DMS 273 (cell line): ENCODE measurements at regions not wholly inside any gene's neighbourhood (a gene's known extent, or its start where the extent isn't known, plus 50 kb on each side); places are given as distances from the start of the nearest gene placed in this dataset.

Experiments used
- DNase-seq: peaks from one replicate; lab custom pipeline; 2025; ENCODE audit not compliant: unreplicated experiment; lab: John Stamatoyannopoulos, UW

DNA sequence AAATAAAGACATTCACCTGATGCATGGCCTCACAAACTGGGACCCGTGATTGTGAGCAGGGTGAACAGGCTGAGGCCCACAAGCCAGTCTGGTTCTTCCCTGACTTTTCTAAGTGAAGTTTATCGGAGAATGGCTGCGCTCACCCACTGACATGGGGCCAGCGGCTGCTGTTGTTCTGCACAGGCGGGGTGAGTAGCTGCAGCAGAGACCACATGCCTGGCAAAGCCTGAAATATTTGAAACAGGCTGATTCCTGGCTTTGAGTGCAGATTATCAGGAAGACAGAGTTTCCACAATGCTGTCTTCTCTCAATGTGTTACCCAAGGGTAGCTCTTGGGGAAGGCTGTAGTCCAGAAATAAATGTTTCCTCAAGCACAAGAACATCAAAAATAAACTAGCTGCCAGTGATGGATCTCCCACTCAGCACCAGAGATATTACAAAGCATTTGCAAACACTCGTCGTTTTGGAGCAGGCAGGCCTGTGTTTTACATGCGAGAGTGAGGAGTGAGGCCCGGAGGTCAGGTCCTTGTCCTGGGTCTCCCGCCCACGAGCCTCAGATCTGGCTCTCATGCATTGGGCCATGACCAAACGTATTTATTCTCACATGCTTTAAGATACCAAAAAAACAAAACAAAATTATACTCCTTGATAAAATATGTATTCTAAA is 647.1 kb downstream of the GALR1 start:
- DNase-seq = no peak

DNA sequence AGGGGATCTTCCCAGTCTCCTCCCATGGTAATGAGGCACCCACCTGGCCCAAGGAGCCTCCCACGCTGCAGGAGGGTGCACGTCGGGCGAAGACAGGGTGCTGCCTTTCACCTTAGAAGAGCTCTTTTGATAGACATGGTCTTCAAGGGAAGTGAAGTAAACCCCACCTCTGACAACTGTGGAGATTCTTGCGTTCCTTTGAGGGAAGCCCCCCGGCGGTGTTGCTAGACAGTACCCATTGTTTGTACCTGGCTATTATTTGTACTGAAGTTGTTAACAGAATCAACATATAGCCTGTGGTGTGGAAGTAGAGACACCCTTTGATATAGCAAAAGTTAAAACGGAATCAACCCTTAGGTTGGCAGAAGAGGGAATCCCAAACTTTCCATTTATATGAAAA is 648.0 kb downstream of the GALR1 start:
- DNase-seq = no peak

DNA sequence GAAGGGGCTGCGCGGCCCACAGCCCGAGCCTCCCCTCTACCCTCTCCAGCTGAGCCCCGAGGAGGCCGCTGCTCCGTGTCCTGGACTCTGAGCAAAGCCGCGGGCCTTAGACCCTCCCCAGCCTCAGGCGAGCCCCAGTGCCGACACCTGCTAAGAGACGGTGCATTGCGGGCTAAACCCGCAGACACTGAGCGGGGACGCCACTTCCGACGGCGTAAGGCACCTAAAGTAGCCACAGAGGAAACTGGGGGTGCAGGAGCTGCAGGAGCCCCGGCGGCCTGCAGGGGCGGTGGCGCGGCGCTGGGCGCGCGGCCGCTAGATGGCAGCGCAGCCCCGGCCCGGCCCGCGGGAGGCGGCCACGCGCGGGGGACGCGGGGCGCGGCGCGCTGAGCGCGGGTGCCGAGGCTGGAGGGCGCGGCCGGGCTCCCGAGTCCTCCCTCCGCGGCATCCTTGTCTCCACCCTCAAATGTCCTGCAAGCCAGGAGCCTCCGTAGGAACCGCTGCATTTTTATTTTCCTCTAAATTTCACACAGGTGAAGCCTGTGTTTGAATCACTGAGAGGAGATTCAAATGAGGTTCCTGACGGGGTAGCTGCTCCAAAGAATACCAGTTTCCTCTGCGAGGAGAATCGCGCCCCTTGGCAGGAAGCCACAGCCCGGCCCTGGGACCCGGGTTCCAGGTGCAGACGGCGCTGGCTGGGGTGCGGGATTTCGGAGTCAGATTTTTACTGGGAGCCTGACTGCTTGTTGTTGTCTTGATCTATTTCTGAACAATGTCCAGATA is 650.5 kb downstream of the GALR1 start:
- DNase-seq = peak; percentile 83

DNA sequence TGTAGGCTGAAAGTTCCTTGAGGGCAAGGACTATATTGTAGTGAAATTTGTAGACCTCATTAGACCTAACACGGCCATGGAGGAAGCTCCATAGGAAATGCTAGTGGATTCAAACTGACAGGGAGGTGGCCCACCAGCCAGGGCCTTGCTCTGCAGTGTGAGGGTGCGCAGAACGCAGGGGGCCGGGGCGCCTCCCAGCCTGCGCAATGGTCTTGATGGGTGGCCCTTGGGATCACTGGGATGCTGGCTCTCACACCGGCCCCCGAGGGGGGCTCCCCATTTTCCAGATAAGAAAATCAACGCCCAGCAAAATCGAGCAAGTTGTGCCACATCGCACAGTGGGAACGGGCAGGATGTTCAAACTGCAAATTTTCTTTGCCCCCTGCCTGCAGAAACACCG is 655.4 kb downstream of the GALR1 start:
- DNase-seq = no peak

DNA sequence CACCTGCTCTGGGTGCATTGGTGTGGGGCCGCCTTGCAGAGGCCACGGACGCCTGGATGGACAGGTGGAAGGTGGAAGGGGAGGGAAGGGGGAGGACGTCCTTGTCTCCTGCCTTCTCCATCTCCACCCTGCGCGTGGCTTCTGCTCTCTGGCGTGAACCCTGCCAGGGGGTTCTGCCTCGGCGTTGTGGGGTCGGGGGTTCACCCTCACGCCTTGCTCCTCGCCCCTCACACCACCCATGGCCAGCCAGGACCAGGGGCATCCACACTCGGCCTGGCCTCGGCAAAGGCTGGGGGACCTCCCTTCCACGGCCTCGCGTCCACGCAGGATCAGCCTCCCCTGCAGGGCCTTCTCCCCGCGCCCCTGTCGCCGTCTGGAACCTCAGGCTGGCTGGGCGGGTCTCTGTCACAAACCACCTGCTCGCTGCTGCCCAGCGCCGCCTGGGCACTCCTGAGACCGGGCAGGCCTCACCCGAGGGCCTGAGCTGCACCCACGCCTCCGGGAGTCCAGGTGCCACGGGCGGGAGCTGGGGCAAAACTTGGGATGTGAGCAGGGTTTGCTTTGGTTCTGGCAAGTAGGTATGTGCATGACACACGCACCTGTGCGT is 655.9 kb downstream of the GALR1 start:
- no peak for DNase-seq

DNA sequence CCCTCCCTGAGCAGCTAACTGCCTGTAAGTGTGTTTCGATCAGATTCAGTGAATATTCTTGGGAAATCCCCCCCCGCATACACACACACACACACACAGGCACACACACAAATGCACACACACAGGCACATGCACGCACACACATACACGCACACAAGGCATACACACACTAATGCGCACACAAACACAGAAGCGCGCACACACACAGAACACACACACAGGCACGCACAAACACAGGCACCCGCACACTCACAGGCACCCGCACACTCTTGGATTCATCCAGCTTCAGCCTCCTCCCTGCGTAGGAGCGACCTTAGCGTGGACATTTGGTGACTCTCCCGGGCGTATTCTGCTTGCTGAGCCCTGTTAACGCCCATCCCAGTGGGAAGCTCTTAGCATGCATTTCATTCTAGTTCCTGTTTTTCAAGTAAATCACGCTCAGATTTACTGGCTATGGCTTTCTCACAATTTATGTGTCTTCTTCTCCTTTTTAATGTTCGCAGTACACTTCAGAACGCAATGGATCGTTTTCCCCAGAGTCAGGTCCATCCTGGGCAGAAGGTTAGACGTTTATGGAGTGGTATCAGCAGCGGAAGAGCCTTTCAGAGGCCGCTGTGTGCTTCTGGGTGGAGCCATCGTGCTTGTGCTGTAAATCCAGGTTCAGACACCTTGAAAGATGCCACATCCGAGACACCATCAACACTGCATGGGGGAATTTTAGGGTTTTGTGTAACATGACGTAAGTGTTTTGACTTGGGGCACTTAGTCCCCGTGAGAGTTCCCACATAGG is 656.6 kb downstream of the GALR1 start:
- no peak for DNase-seq

DNA sequence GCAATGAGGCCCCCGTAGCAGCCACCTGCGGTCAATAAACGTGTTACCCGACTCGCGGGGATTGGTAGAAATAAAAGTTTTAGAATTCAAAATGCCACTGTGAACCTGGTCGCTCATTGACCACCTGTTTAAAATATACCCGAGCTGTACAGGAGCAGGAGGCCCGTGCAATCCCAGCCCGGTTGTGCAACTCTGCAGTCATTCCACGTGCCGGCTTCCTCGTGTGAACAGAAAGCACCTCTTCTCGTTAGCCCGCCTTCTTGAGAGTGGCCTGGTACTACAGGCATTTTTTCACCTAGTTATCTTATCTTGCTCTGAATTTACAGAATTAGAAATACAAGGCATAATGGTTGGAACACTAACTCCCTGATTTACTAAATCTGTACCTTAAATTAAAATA is 660.7 kb downstream of the GALR1 start:
- DNase-seq = no peak

DNA sequence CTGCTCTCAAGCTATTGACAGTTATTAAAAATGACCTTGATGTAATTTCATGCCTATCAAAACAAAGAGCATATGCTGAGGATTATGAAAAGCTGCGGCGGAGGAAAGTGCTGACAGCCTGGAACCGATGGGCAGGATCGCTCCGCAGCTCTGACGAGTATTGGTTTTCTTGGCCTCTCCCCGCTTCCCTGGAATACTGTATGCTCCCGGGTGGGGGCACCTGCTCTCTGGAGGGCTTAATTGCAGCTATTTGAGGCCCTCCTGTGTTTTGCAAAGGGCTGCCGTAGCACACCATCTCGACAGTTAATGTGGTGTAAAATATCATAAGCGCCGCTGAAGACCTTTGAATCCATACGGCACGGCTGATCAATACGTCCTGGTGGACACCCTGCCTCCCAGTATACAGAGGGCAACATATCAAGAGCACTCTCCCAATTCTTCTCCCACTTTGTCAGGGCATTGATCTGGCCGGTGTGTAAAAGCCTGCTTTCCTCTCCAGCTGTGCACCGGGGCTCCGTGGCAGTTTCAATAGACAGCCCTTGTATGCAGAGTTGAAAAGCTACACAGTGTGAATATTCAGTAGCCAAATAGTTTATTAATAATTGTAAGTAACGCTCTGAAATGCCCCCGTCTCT is 662.4 kb downstream of the GALR1 start:
- DNase-seq = no peak

DNA sequence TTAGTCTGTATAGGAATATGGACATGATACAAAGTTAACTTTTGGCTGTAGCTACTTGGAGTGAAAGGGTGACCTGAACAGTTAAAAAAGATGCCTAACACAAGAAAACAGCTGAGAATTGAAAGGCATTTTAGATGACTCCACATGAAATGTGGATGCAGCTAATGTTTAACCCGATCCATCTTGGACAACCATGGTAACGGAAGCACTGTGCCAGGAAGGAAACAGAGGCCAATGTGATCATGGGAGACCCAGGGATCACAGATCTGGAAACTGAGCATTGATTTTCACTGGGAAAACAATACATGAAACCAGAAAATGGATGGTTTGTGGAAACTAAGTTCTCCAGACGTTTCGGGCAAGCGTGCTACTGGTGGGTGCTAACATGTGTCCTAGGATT is 669.1 kb downstream of the GALR1 start:
- no peak for DNase-seq

DNA sequence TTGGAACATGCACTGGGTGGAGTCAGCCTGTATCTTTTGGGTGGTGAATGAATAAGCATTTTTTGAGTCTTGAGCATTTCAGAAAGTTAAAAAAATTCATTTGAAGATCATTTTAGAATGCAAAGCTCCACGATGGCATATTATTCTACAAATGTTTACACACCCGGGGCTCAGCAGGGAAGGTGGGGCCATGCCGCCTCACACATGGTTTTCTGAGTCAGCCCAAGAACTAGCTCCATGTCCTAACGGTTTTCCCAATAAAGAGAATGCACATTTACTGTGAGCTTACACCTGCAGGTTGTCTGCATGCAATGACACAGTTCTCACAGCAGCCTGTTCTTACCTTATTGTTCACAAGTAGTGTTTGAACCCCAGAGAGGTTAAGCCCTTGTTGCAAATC is 670.3 kb downstream of the GALR1 start:
- DNase-seq = no peak

DNA sequence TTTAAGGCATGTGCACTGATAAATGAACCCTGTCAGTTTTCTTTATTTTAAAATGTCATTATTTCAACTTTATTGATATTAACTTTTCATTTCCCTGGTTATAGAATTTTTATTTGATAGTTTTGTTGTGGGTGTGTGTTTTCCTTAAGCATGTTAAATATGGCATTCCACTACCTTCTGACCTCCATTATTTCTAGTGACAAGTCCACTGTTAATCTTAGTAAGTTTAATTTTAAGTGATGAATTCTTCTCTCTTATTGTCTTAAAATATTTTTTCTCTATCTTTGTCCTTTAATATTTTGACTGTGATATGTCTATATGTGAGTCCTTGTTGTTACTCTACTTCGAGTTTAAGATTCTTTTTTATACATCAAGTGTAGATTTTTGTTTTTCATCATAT is 685.7 kb downstream of the GALR1 start:
- no peak for DNase-seq

DNA sequence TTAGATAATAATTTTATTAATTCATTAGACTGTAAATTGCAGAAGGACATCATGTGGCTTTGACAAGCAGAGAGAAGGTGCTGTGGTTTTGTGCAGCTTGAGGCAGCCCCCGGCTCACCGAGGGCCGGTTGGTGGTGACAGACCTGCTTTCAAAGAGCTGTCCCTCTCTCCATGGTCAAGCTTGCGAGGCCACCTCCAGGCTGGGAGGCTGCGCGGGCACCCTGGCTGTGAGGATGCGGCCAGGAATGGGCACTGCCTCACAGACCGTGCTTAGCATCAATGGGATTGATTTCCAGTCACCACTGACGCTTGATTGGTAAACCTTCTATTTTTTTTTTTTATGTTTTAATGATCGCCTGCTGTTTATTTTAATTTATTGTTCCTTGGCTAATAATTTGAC is 690.9 kb downstream of the GALR1 start:
- no peak for DNase-seq

DNA sequence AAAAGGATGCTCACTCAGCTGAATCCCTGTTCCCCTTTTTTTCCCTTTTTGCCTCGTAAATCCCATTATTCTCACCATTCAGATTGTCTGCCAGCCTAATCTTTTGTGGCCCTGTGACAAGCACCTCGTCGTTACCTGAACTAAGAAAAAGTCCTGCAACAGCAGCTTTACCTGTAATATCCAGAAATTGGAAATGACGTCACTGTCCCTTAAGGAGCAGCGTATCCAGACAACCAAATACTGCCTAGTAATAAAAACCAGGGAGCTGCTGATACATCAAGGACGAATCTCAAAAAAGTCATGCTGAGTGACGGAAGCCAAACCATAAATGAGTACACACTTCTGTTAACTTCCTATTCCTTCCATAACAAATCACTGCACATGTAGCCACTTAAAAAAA is 694.9 kb downstream of the GALR1 start:
- DNase-seq = no peak

DNA sequence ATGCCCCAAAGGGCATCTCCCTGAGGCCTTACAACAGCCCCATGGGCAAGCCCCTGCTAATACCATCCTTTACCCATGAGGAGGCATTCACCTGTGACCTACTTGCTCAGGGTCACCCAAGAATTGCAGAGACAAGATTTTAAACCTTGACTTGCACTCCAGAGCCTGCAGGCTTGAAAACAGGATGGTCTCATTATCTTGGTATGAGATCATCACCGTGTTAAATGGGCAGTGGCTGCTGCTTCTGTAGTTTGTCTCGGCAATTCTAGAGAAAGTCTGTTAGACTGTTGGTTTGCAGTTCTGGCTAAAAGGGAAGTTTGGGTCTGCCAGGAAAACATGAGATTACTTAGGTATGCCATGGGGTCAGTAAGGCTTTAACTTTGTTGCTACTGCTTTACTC is 698.9 kb downstream of the GALR1 start:
- DNase-seq = no peak

DNA sequence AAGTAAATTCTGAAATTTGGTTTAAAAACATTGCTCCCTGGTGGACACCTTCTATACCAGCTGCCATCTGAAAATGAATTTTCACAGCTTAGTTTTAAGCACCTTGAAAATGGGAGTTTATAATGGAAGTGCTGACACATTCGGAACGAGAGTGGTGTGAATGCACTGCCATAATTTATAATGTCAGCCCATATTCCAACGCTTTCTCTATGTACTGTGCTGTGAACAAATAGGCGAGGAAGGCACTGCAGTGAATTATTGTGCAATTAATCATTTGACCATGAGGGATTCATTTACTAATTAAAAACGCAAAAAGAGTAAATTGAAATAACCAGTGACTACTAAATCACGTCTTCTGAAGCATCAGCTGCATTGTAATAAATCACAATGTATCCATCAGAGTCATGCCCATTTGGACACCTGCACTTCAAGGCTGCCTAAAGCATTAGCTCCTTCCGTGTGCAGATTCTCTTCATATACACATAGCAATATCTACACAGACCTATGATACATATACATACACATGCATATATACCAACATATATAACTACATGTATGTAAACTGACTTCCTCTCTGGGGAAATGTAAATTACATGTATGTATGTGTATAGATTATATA is 699.8 kb downstream of the GALR1 start:
- no peak for DNase-seq

DNA sequence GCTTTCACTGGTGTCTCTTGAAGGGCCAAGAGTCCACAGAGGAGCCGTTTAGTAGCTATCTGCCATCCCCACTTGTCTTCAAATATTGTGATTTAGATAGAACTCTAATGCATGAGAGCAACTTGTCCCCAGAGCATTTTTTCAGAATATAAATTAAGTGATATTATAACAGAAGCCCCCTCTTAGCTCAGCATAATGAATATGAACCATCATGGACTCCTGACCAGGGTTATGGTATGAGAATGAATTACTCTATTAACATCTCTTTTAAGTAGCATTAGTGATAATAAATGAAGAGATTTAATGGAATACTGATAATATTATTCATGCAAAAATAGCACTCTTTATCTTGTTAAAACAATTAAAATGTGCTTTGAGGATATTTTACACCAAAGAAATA is 709.6 kb downstream of the GALR1 start:
- DNase-seq = no peak

DNA sequence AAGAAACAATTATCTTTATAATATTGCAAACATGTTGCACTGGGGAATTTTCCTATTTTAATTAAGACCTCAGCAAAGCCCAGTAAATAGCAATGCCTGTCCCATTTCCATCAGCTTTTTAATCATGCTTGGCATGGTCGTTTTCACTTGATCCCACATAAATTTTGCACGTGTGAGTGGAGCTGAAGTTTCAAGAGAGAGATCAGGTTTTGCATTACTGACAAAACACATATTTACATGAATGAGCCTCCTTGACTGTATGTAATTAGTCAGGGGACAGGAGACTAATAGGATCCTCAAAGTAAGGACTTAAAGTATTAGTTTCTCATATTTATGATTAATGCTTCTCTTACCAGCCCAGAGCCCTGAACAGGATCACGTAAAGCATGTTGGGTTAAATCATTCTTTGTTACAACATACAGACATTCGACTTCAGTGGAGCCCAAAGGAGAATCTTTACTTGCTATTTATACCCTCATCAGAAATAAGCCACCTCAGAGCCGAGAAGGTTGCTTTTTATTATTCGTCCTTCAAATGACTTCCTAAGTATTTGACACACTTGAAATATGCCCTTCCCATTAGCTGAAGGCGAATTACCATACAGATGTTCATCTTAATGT is 711.3 kb downstream of the GALR1 start:
- no peak for DNase-seq

DNA sequence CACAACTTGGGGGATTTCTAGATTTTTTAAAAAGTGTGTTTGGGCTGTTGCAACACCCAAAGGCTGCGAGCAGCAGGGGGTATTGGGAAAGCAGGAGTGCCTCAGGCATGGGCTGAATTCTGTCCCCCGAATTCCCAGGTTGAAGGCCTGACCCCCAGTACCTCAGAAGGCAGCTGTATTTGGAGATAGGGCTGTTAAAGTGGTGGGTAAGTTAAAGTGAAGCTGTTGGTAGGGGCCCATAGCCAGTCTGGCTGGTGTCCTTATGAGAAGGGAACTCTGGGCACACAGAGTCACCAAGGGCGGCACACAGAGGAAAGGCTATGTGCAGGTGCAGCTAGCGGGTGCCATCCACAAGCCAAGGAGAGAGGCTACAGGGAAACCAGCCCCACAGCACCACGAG is 717.4 kb downstream of the GALR1 start:
- no peak for DNase-seq

DNA sequence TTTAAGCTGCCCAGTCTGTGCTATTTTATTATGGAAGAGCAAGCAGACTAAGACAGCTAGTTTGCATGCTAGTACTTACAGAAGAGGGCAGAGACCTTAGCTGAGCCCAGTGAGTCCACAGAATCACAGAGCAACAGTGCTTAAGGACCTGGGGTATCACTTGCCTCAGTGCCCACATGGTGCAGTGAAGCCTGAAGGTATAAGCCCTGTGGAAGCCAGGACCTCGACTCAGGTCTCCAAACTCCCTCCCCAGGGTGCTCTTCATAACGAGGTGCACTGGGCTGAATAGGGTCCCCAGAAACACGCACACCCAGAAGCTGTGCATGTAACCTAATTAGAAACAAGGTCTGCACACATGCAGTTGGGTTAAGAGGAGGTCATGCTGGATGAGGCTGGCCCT is 718.1 kb downstream of the GALR1 start:
- no peak for DNase-seq

DNA sequence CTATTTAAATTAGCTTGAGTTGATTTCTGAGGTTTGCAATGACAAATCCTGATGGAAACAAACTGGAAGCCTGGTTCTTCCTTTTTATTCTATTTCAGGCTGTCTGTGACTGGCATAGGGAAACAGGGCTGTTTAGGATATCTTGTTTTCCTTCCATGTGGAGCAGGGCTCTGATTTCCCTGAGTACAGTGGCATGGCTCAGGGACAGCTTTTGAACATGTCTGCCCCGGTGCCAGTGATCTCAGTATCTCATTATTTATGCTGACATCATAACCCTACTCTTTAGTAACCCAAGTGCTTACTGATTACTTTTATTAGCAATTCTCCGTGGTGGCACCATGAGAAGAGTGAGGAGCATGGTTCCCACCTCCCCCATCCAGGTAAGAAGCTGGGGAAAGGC is 720.3 kb downstream of the GALR1 start:
- DNase-seq = no peak
